Stomach (tissue), 8 donors: ENCODE measurements at regions not wholly inside any gene's neighbourhood (a gene's known extent, or its start where the extent isn't known, plus 50 kb on each side); places are given as distances from the start of the nearest gene placed in this dataset.

Experiments used
- DNase-seq, 2 donors: peaks; one replicate each; pipeline versions ENCODE4 v3.0.0 to v3.0.0-alpha.2; 2013 to 2019
- H3K27ac ChIP-seq, 5 donors: fragments of 200-600 bp in 4 of 5; sonication (generic) in 4 of 5; one replicate each; pipeline ENCODE4 v1.5.1; 2013 to 2019; ENCODE audit warnings: mild to moderate bottlenecking in 1 of 5, moderate library complexity in 1 of 5
- H3K27me3 ChIP-seq, 3 donors: fragments of 200-600 bp; sonication (generic); one replicate each; pipeline ENCODE4 v1.5.1; 2017 to 2019; ENCODE audit warnings: mixed run types in 1 of 3
- H3K36me3 ChIP-seq, 4 donors: fragments of 200-600 bp; sonication (generic); 1 replicate in 3 of 4; 2 replicates in 1 of 4; pipeline ENCODE4 v1.5.1; 2016 to 2019
- H3K4me1 ChIP-seq, 4 donors: fragments of 200-600 bp; sonication (generic); one replicate each; pipeline ENCODE4 v1.5.1; 2016 to 2019
- H3K4me3 ChIP-seq, 4 donors: fragments of 200-600 bp; sonication (generic) in 3 of 4; one replicate each; pipeline ENCODE4 v1.5.1; 2016 to 2019; ENCODE audit warnings: mild to moderate bottlenecking in 1 of 4
- H3K9me3 ChIP-seq, 4 donors: fragments of 200-600 bp; sonication (generic); one replicate each; pipeline ENCODE4 v1.5.1; 2016 to 2019
- CTCF ChIP-seq, 7 experiments: fragments of 450-650 bp in 4 of 7; fragments of 200-600 bp in 3 of 7; sonication (generic) in 3 of 7; IDR thresholded peaks; one replicate each; pipeline ENCODE4 v1.5.1; 2016 to 2019; ENCODE audit warnings: antibody characterized with exemption in 7 of 7, control low read depth in 2 of 7, mild to moderate bottlenecking in 1 of 7
- EP300 ChIP-seq: sonication (generic); formaldehyde crosslinking; IDR thresholded peaks from one replicate; pipeline ENCODE4 v1.6.1; 2017; ENCODE audit warnings: antibody characterized with exemption
- POLR2A ChIP-seq, 4 donors: fragments of 450-650 bp; IDR thresholded peaks; one replicate each; pipeline ENCODE4 v1.6.1; 2016; ENCODE audit warnings: antibody characterized with exemption in 4 of 4, control low read depth in 2 of 4, mild to moderate bottlenecking in 1 of 4, moderate library complexity in 1 of 4
- POLR2AphosphoS5 ChIP-seq, 3 donors: sonication (generic); formaldehyde crosslinking; IDR thresholded peaks; one replicate each; pipeline ENCODE4 v1.6.1; 2016; ENCODE audit warnings: antibody characterized with exemption in 3 of 3
- WGBS, 5 donors: extraction: QIAGEN DNeasy Blood & Tissue Kit in 3 of 5; methylation state at CpG; one replicate each; pipeline versions ENCODE4 v1.1.5 to v1.1.7; 2013 to 2018; 5-methylcytosine and 5-hydroxymethylcytosine counted together
- intact Hi-C: fragments of 100-400 bp; cut with DNase I; formaldehyde crosslinking; loops from one replicate; pipeline ENCODE4 v1.15.1; 2023; ENCODE audit warnings: low total_unique reads
- donor health status: healthy with polysubstance abuse.
- donor health status: Bipolar disorder and iron deficiency.
- donor health status: healthy.

DNA sequence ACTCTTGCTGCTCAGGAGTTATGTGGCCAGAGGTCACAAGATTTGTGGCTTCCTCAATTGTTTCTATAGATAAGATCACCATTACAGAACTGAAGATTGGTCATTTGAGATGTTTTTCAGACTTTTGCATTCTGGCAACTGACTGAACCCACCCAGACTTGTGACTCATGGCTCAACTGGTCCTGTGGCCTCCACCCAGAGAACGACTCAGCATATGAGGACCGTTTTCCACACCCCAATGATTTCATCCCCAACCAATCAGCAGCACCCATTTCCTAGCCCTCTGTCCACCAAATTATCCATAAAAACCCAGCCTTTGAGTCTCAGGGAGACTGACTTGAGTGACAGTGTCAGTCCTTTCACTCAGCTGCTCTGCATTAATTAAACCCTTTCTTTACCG is 143.2 kb upstream of the ASIC2 start:
- Histone ChIP-seq H3K4me1 (no peaks in the 10 kb centered on the region), H3K9me3 (no peaks in the 10 kb centered on the region), H3K36me3 (no peaks in the 10 kb centered on the region), H3K27ac (no peak overlapping the region), H3K4me3 (no peak overlapping the region), H3K27me3 (no peaks in the 10 kb centered on the region)
- no peak for DNase-seq
- 66 to 87% (median 79%) methylated on average over 3 of the region's 3 CpGs for WGBS, 5 donors
- intact Hi-C loops: no loop called here
- TF ChIP-seq POLR2AphosphoS5 (IDR thresholded peaks at IDR 0.05) (no peak), CTCF (IDR thresholded peaks at IDR 0.05) (no peak), EP300 (no peak), POLR2A (IDR thresholded peaks at IDR 0.05) (no peak)

DNA sequence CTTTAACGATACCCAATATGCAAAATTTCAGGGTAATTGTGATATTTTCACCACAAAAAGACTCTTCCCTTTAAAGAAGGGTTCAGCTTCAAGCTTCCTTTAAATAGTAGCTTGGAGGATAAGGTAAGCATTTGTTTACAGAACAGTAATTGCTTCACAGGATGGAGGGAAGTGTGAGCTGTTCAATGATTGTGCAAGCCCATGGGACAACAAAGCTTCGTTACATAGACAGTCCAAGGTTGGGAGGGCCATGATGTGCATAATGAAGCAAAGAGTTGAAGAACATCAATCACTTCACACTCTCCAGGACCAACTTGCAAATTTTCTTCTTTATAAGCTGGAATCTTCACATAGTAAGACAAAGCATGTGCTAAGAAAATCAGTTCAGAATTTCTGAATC is 145.0 kb upstream of the ASIC2 start:
- intact Hi-C loops: no loop called here
- DNase-seq: no peak
- Histone ChIP-seq H3K4me1 (no peaks in the 10 kb centered on the region), H3K9me3 (peaks cover 0 to 5% (median 0%) of the 10 kb centered on the region in 4 donors), H3K4me3 (no peak overlapping the region), H3K27ac (no peak overlapping the region), H3K27me3 (no peaks in the 10 kb centered on the region), H3K36me3 (no peaks in the 10 kb centered on the region)
- WGBS, 5 donors: 48 to 68% (median 63%) methylated on average over 2 of the region's 2 CpGs
- TF ChIP-seq EP300 (no peak), POLR2A (IDR thresholded peaks at IDR 0.05) (no peak), POLR2AphosphoS5 (IDR thresholded peaks at IDR 0.05) (no peak), CTCF (IDR thresholded peaks at IDR 0.05) (no peak)

GRCh38 chr17:33438578-33438977 is 145.5 kb upstream of the ASIC2 start:
- Histone ChIP-seq H3K27me3 (no peaks in the 10 kb centered on the region), H3K9me3 (peaks cover 0 to 5% (median 0%) of the 10 kb centered on the region in 4 donors), H3K4me3 (no peak overlapping the region), H3K4me1 (no peaks in the 10 kb centered on the region), H3K36me3 (no peaks in the 10 kb centered on the region), H3K27ac (no peak overlapping the region)
- DNase-seq: no peak
- no peak for TF ChIP-seq POLR2A (IDR thresholded peaks at IDR 0.05)
- TF ChIP-seq EP300: no peak
- TF ChIP-seq CTCF (IDR thresholded peaks at IDR 0.05): no peak
- no peak for TF ChIP-seq POLR2AphosphoS5 (IDR thresholded peaks at IDR 0.05)
- intact Hi-C loops: no loop called here
- WGBS, 5 donors: 37 to 59% (median 52%) methylated on average over 1 of the region's 1 CpG

DNA sequence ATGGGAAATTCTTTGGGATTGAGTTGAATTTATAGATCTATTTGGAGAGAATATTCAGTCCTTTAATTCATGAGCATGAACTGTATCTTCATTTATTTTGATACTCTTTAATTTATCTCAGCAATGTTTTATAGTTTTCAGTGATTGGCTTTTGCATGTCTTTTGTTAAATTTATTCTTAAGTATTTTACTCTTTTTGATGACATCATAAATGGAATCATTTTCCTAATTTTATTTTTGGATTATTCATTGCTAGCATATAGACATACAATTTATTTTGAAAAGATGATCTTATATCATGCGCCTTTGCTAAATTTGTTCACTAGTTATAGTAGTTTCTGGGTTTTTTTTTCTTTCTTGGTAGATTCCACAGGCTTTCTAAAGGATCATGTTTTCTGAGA is 149.2 kb upstream of the ASIC2 start:
- TF ChIP-seq POLR2A (IDR thresholded peaks at IDR 0.05) (no peak), EP300 (no peak), CTCF (IDR thresholded peaks at IDR 0.05) (no peak), POLR2AphosphoS5 (IDR thresholded peaks at IDR 0.05) (no peak)
- 96 to 98% (median 97%) methylated on average over 1 of the region's 1 CpG for WGBS, 5 donors
- intact Hi-C loops: no loop called here
- Histone ChIP-seq H3K4me1 (no peaks in the 10 kb centered on the region), H3K4me3 (no peak overlapping the region), H3K36me3 (no peaks in the 10 kb centered on the region), H3K27me3 (no peaks in the 10 kb centered on the region), H3K9me3 (peaks cover 0 to 16% (median 0%) of the 10 kb centered on the region in 4 donors), H3K27ac (no peak overlapping the region)
- DNase-seq: no peak
